Activated CD8-positive, alpha-beta memory T cell treated with anti-CD3 and anti-CD28 coated beads, Interleukin-2, amount 50 U/mL, for 24 hours (primary cell): ENCODE measurements at regions not wholly inside any gene's neighbourhood (a gene's known extent, or its start where the extent isn't known, plus 50 kb on each side); places are given as distances from the start of the nearest gene placed in this dataset.

ENCODE experiments used
- DNase-seq: peaks from one replicate; pipeline ENCODE4 v3.0.0-alpha.2; 2020; ENCODE audit errors: extremely low read depth

- no peak for DNase-seq
These were observed 1862.5 kb upstream of the TENM3 start for GRCh38 chr4:180380733-180381132.

- DNase-seq, result no peak
These were observed 1851.6 kb upstream of the TENM3 start for GRCh38 chr4:180391613-180392012.

GRCh38 chr4:180394312-180394711 lies 1848.9 kb upstream of the TENM3 start:
- DNase-seq, result no peak

- no peak for DNase-seq
These were observed 1848.5 kb upstream of the TENM3 start for GRCh38 chr4:180394730-180395129.

- no peak for DNase-seq
These were observed 1844.6 kb upstream of the TENM3 start for GRCh38 chr4:180398564-180398963.

- no peak for DNase-seq
These were observed 1835.8 kb upstream of the TENM3 start for GRCh38 chr4:180407275-180407885.

- no peak for DNase-seq
These were observed 1824.2 kb upstream of the TENM3 start for GRCh38 chr4:180418819-180419531.

GRCh38 chr4:180422989-180423711 lies 1820.1 kb upstream of the TENM3 start:
- DNase-seq, result no peak

- no peak for DNase-seq
These were observed 1819.5 kb upstream of the TENM3 start for GRCh38 chr4:180423712-180424057.

- DNase-seq, result no peak
These were observed 1816.3 kb upstream of the TENM3 start for GRCh38 chr4:180426938-180427337.

GRCh38 chr4:180430283-180430682 lies 1812.9 kb upstream of the TENM3 start:
- no peak for DNase-seq

- no peak for DNase-seq
These were observed 1808.9 kb upstream of the TENM3 start for GRCh38 chr4:180434131-180434895.

GRCh38 chr4:180436361-180436760 lies 1806.8 kb upstream of the TENM3 start:
- no peak for DNase-seq

- no peak for DNase-seq
These were observed 1805.6 kb upstream of the TENM3 start for GRCh38 chr4:180437601-180438000.

GRCh38 chr4:180448306-180448705 lies 1794.9 kb upstream of the TENM3 start:
- DNase-seq, result no peak

GRCh38 chr4:180449395-180449956 lies 1793.7 kb upstream of the TENM3 start:
- DNase-seq, result no peak

GRCh38 chr4:180455226-180455625 lies 1788.0 kb upstream of the TENM3 start:
- DNase-seq, result no peak

- no peak for DNase-seq
These were observed 1786.3 kb upstream of the TENM3 start for GRCh38 chr4:180456928-180457327.

- no peak for DNase-seq
These were observed 1781.1 kb upstream of the TENM3 start for GRCh38 chr4:180462116-180462515.

- no peak for DNase-seq
These were observed 1777.8 kb upstream of the TENM3 start for GRCh38 chr4:180465364-180465763.

- DNase-seq, result no peak
These were observed 1760.2 kb upstream of the TENM3 start for GRCh38 chr4:180483036-180483435.

- DNase-seq, result no peak
These were observed 1757.8 kb upstream of the TENM3 start for GRCh38 chr4:180485407-180485806.
